Breast epithelium (tissue), 4 donors: ENCODE measurements at regions not wholly inside any gene's neighbourhood (a gene's known extent, or its start where the extent isn't known, plus 50 kb on each side); places are given as distances from the start of the nearest gene placed in this dataset.

Experiments
- DNase-seq, 2 donors: peaks; one replicate each; pipeline ENCODE4 v3.0.0-alpha.2; 2019; ENCODE audit warnings: low spot score in 2 of 2
- H3K27ac ChIP-seq, 2 donors: fragments of 200-600 bp; sonication (generic) in 1 of 2; one replicate each; pipeline ENCODE4 v1.5.1; 2016 to 2019; ENCODE audit warnings: mild to moderate bottlenecking in 1 of 2
- H3K27me3 ChIP-seq, 2 donors: fragments of 200-600 bp; sonication (generic) in 1 of 2; one replicate each; pipeline versions ENCODE4 v1.5.1 to v1.6.0; 2017 to 2019; ENCODE audit warnings: control low read depth in 1 of 2, mild to moderate bottlenecking in 1 of 2
- H3K36me3 ChIP-seq: fragments of 200-600 bp; one replicate; pipeline ENCODE4 v1.5.1; 2019
- H3K4me1 ChIP-seq, 2 donors: fragments of 200-600 bp; sonication (generic); one replicate each; pipeline ENCODE4 v1.5.1; 2016 to 2019; ENCODE audit warnings: control low read depth in 1 of 2
- H3K4me3 ChIP-seq, 3 donors: fragments of 200-600 bp; sonication (generic); 1 replicate in 2 of 3; 2 replicates in 1 of 3; pipeline ENCODE4 v1.5.1; 2016 to 2019; ENCODE audit warnings: mild to moderate bottlenecking in 3 of 3, moderate library complexity in 2 of 3
- H3K9me3 ChIP-seq, 2 donors: fragments of 200-600 bp; sonication (generic) in 1 of 2; one replicate each; pipeline ENCODE4 v1.5.1; 2016 to 2019; ENCODE audit warnings: control low read depth in 1 of 2
- POLR2A ChIP-seq: fragments of 450-650 bp; IDR thresholded peaks from one replicate; pipeline ENCODE4 v1.6.1; 2016; ENCODE audit warnings: antibody characterized with exemption, mild to moderate bottlenecking, moderate library complexity
- POLR2AphosphoS5 ChIP-seq, 3 donors: sonication (generic); formaldehyde crosslinking; IDR thresholded peaks; one replicate each; pipeline ENCODE4 v1.6.1; 2017; ENCODE audit warnings: antibody characterized with exemption in 3 of 3
- intact Hi-C: fragments of 100-400 bp; cut with DNase I; formaldehyde crosslinking; loops from one replicate; pipeline ENCODE4 v1.15.1; 2023; ENCODE audit warnings: low total_unique reads
- TF ChIP-seq, protein P1 (sequence below), 3 donors: fragments of 450-650 bp; IDR thresholded peaks; one replicate each; pipeline ENCODE4 v1.5.1; 2016 to 2017; ENCODE audit warnings: antibody characterized with exemption in 3 of 3, mild to moderate bottlenecking in 3 of 3, moderate library complexity in 3 of 3

DNA sequence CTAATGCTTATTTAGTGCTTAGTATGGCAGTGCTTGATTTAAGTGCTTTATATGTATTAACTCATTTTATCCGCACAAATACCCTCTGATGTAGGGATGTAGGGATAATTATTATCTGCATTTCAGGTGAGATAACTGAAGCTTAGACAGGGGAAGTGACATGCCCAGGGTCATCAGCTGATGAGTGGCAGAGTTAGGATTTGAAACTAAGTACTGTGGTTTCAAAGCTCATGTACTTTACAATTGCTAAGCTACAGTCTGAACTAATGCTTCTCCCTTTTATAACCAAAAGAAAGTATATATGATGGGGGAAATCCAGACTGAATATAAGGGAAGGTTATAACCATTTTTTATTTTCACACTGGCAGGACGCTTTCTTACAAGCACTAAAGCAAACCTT is 229.6 kb upstream of the NAV3 start:
- intact Hi-C loops = no loop called here
- Histone ChIP-seq H3K27ac (no peak overlapping the region), H3K4me1 (no peaks in the 10 kb centered on the region), H3K36me3 (no peaks in the 10 kb centered on the region), H3K9me3 (no peaks in the 10 kb centered on the region), H3K4me3 (no peak overlapping the region), H3K27me3 (no peaks in the 10 kb centered on the region)
- no peak for TF ChIP-seq POLR2A
- TF ChIP-seq, protein P1, sequence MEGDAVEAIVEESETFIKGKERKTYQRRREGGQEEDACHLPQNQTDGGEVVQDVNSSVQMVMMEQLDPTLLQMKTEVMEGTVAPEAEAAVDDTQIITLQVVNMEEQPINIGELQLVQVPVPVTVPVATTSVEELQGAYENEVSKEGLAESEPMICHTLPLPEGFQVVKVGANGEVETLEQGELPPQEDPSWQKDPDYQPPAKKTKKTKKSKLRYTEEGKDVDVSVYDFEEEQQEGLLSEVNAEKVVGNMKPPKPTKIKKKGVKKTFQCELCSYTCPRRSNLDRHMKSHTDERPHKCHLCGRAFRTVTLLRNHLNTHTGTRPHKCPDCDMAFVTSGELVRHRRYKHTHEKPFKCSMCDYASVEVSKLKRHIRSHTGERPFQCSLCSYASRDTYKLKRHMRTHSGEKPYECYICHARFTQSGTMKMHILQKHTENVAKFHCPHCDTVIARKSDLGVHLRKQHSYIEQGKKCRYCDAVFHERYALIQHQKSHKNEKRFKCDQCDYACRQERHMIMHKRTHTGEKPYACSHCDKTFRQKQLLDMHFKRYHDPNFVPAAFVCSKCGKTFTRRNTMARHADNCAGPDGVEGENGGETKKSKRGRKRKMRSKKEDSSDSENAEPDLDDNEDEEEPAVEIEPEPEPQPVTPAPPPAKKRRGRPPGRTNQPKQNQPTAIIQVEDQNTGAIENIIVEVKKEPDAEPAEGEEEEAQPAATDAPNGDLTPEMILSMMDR (IDR thresholded peaks at IDR 0.05) = no peak
- no peak for TF ChIP-seq POLR2AphosphoS5 (IDR thresholded peaks at IDR 0.05)
- DNase-seq = no peak

GRCh38 chr12:77600468-77600843 is 230.2 kb upstream of the NAV3 start:
- intact Hi-C loops = no loop called here
- H3K27me3 ChIP-seq = no peaks in the 10 kb centered on the region
- DNase-seq = no peak
- TF ChIP-seq POLR2AphosphoS5 (IDR thresholded peaks at IDR 0.05) = no peak
- TF ChIP-seq POLR2A = no peak
- TF ChIP-seq, protein P1 (IDR thresholded peaks at IDR 0.05) = no peak
- H3K4me3 ChIP-seq = no peak overlapping the region
- no peak overlapping the region for H3K27ac ChIP-seq
- H3K9me3 ChIP-seq = no peaks in the 10 kb centered on the region
- no peaks in the 10 kb centered on the region for H3K4me1 ChIP-seq
- H3K36me3 ChIP-seq = no peaks in the 10 kb centered on the region

DNA sequence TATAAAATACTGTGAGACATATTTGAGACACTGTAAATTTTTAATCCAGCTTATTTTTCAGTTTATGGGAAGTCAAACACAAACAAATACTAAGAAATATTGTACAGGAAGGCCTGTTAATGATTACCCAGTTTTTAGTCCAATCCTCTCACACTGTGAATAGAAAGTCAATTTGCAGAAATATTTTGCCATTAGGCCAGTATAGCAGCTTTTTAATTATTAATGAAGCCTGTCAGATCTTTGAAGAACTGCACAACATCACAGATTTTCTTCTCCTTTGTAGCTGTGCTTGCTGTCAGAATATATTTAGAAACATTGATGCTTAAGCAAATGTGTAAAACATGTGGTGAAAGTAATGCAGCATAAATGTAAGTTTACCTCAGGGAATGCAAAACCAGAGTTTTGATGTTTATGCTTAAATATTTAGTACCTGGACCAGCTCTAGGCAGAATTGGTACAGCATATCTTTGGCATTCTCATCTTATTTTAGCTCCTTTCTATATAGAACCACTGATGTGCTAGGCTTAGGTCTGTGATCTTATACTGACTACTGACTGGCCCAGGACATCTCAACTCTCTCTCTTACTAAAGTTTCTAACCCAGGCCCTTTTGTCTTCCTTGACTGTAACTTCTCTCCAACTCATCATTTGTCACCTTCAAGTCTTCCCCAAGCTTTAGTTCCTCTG is 230.8 kb upstream of the NAV3 start:
- TF ChIP-seq POLR2A = no peak
- TF ChIP-seq, protein P1 (IDR thresholded peaks at IDR 0.05) = no peak
- TF ChIP-seq POLR2AphosphoS5 (IDR thresholded peaks at IDR 0.05) = no peak
- no peak overlapping the region for H3K4me3 ChIP-seq
- no peak overlapping the region for H3K27ac ChIP-seq
- DNase-seq = no peak
- H3K4me1 ChIP-seq = no peaks in the 10 kb centered on the region
- no peaks in the 10 kb centered on the region for H3K27me3 ChIP-seq
- intact Hi-C loops = no loop called here
- H3K9me3 ChIP-seq = no peaks in the 10 kb centered on the region
- no peaks in the 10 kb centered on the region for H3K36me3 ChIP-seq

- H3K4me1 ChIP-seq = no peaks in the 10 kb centered on the region
- no peak for TF ChIP-seq POLR2A
- no peak for TF ChIP-seq POLR2AphosphoS5 (IDR thresholded peaks at IDR 0.05)
- TF ChIP-seq, protein P1 (IDR thresholded peaks at IDR 0.05) = no peak
- no peaks in the 10 kb centered on the region for H3K36me3 ChIP-seq
- no peak for DNase-seq
- H3K27ac ChIP-seq = no peak overlapping the region
- H3K4me3 ChIP-seq = no peak overlapping the region
- H3K9me3 ChIP-seq = no peaks in the 10 kb centered on the region
- no peaks in the 10 kb centered on the region for H3K27me3 ChIP-seq
- intact Hi-C loops = no loop called here
Observed at GRCh38 chr12:77594366-77594765, 236.3 kb upstream of the NAV3 start.

- H3K4me3 ChIP-seq = no peak overlapping the region
- no peaks in the 10 kb centered on the region for H3K4me1 ChIP-seq
- no peaks in the 10 kb centered on the region for H3K9me3 ChIP-seq
- TF ChIP-seq POLR2AphosphoS5 (IDR thresholded peaks at IDR 0.05) = no peak
- no peak for TF ChIP-seq POLR2A
- intact Hi-C loops = no loop called here
- no peaks in the 10 kb centered on the region for H3K27me3 ChIP-seq
- H3K27ac ChIP-seq = no peak overlapping the region
- H3K36me3 ChIP-seq = no peaks in the 10 kb centered on the region
- DNase-seq = no peak
Observed at GRCh38 chr12:77592836-77593235, 237.9 kb upstream of the NAV3 start.
